Fibroblast of skin of right biceps (primary cell): ENCODE measurements at regions not wholly inside any gene's neighbourhood (a gene's known extent, or its start where the extent isn't known, plus 50 kb on each side); places are given as distances from the start of the nearest gene placed in this dataset.

Experiments
- DNase-seq: peaks from one replicate; pipeline ENCODE4 v3.0.0-alpha.2; 2013

DNA sequence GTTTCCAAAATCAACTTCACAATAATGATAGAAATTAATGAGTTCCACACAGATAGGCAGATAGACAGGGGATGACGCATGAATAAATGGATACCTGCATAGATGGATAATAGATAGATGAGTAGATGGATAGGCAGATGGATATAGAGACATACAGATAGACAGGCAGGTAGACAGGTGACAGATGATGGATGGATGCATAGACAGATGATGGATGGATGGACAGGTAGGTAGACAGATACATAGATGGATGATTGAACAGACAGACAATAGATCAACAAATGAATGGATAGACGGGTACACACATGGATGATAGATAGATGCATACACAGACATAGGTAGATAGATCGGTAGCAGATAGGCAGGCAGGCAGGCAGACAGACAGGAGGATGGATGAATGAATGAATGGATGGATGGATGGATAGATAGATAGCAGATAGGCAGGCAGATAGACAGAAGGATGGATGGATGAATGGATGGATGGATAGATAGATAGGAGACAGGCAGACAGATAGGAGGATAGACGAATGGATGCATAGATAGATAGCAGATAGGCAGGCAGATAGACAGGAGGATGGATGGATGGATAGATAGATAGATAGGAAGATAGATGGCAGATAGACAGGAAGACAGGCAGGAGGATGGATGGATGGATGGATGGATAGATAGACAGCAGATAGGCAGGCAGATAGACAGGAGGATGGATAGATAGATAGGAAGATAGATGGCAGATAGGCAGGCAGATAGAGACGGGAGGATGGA is 142.5 kb downstream of the RBFOX3 start:
- DNase-seq = no peak

DNA sequence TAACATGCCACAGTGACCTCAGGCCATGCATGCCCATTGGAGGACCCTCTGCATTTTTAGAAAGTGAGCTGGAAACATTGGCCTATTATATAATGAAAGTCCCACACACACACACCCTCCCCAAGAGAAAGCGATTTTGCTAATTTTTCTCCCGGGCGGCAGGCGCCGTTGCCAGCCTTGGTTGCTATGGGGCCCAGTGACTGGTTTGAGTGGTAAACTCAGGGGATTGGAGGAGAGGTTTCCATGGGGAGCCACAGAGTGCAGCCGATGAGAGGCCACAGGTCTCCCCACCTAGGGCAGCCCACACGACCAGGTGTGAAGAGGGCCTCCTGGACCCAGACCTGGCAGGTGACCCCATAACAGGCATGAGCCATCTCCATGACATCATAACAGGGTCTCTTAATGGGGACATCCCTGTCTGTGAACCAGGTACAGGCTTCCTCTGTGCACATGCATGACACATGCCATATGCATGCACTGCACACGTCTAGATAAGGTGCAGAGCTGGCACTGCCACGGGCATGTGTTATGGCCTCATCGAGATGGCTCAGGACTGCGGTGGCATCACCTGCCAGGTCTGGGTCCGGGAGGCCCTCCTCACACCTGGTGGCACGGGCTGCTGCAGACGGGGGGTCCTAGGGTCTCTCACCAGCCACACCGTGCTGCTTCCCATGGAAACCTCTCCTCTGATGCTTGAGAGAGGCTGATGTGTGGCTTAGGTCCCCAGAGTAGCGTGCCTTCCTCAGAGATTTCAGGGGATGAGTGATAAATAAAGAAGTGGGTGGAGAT is 144.1 kb downstream of the RBFOX3 start:
- DNase-seq = no peak

DNA sequence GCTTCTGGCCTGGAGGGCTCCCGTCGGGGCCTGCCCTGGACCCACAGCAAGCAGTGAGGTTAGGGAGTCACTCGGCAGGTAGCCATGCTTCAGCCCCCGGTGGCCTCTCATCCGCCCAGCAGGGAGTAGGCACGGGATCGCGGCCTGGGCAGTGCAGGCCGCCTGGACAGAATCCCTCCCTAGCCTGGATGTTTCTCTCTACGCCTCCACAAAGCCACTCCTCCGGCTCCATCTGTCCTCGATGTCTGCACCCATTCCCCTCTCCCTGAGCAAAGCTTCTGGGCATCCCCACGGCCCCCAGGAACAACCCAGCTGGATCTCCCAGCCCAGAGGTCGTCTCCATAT is 145.2 kb downstream of the RBFOX3 start:
- no peak for DNase-seq

DNA sequence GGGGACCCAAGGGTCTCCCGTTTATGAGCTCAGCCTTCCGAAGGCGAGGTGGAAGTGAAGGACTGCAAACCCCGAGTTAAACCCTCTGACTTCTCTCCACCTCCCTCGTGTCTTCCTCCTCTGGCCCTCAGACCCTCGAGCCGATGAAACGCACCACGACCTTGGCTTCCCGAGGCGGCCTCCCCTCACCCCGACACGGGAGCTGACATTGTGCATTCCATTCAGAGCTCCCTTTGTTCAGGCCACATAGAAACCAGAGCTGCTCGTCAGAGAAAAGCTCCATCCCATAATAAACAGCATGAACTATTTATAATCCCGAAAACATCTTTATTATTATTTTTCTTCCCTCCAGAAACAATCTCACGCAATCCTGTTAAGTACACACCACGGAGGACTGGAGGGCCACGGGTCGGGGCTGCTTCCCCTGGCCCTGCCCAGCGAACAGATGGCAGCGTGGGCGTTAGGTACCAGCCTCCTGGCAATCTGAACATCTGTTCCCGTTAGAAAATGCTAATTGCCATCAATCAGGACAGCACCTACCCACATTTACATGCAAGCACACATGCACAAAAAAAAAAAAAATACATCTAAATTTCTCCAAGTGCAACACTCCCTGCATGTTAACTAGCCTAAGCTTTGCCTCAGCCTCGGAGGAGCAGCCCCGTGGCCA is 145.7 kb downstream of the RBFOX3 start:
- no peak for DNase-seq

DNA sequence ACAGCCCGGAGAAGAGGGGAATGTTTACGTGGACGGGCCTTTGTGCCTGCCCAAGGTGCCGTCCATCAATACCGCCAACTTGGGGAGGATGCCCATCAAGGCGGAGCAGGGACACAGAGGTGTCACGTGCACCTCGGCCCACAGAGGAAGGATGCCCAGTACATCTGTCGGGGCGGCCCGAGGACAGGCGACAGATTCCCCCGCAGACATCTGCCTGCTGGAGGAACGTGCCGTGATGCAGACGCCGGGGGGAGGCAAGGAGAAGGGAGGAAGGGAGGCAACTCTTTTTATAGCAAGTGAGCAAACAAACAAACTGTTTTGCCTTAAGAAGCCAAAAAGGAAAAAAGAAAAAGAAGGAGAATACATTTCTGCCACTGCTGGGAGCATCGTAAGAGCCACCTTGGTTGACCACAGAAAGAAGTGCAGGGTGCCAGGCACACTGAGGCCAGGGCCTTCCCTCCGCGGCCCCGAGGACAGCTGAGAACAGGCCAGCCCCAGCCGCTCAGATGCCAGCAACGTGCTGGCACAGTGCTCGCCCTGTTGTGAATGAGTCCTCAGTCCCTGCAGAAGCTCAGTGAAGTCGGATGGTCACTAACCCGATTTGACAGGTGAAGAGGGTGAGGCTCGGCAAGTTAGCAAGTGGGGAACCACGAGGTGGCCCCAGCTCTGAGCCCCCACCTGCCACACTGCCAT is 146.4 kb downstream of the RBFOX3 start:
- no peak for DNase-seq

DNA sequence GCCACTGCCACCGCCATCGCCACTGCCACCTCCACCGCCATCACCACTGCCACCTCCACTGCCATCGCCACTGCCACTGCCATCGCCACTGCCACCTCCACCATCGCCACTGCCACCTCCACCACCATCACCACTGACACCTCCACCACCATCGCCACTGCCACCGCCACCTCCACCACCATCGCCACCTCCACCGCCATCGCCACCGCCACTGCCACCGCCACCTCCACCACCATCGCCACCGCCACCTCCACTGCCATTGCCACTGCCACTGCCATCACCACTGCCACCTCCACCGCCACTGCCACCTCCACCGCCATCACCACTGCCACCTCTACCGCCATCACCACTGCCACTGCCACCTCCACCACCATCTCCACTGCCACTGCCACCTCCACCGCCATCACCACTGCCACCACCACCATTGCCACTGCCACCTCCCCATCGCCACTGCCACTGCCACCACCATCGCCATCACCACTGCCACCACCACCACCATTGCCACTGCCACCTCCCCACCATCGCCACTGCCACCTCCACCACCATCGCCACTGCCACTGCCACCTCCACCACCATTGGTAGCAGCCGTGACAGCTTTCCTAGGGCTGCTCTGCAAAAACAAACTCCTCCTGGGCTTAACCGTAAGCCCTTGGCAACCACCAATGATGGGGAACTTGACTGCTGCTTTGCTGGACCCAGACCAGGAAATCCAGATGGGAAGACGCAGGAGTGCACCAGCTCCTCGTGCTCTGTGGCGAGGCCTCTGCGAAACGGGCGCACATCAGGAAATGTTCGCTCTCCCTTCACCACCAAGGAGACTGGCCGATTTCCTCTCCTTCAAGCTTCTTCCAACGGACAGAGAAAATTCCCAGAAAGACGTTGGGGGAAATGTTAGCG is 147.2 kb downstream of the RBFOX3 start:
- no peak for DNase-seq

DNA sequence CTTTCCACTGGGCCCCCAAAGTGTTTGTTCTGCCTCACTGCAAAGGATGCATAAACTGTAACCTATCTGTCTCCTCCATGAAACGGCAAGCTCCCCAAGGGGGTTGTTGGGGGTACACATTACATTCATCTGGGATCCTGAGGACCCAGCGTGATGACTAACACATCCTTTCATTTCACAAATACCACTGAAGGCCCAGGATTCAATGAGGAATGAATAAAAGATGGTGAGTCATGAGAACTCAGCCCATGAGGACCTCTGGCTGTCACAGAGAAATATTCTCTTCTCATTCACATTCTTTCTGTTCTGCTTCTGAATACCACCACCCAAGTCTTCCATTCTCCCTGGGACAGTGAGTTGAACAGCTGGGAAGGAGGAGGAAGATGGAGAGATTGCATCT is 149.8 kb downstream of the RBFOX3 start:
- peak; percentile 88 for DNase-seq

DNA sequence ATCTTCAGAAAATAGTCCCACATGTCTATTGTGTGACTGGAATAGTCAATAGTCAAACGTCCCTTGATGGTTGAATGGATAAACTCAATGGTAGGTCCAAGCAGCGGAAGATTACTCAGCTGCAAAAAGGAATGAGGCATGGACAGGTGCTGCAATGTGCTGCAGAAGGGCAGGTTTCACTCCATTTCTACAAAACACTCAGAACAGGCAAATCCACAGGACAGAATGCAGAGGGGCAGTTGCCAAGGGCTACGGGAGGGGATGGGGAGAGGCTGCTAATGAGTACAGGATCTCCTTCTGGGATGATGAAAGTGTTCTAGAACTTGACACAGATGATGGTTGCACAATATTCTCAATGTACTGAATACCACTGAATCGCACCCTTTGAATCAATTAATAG is 151.0 kb downstream of the RBFOX3 start:
- DNase-seq = no peak

DNA sequence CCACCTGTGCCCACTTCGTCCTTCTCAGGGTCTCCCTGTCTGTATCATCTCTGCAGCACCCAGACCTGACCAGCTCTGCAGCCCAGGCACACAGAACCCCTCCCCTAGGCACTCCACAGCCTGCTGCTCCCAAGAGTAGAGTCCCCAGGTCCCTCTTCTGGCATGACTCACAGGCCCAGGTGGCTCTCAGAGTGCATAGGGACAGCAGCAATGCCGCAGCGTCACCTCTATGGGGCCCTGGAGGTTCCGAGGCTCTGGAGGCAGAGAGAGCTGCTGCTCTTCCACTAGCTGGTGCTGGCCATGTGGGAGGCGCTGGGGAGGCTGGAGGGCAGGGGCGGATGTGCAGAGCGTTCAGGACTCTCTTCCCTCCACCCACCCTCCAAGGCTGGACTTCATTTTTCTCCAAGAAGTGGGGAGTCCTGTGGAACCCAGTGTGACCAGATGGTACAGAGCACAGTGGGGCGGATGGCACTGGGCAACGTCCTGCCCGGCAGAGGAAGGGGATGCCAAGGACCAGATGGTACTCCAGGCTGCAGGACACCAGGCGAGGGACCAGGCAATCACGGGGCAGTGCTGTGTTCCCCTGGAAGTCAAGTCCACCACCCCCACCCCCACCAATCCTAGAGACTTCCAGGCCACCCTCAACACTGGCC is 151.7 kb downstream of the RBFOX3 start:
- DNase-seq = no peak

DNA sequence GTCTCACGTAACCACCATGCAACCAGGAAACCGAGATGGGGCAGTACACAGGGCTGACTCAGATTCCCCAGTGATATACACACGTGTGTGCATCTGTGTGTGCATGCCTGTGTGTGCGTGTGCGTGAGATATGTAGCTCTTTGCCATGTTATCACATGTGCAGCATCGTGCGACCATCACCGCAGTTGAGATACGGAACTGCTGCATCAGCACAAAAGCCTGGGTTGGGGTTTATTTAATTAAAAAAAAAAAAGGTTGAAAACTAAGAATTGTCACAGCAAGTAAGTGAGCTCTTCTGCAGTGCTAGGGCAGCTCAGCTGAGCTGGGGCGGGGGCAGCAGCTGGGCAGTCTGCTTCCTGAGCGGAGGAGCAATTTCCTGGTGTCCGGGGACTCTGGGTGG is 152.5 kb downstream of the RBFOX3 start:
- DNase-seq = no peak

DNA sequence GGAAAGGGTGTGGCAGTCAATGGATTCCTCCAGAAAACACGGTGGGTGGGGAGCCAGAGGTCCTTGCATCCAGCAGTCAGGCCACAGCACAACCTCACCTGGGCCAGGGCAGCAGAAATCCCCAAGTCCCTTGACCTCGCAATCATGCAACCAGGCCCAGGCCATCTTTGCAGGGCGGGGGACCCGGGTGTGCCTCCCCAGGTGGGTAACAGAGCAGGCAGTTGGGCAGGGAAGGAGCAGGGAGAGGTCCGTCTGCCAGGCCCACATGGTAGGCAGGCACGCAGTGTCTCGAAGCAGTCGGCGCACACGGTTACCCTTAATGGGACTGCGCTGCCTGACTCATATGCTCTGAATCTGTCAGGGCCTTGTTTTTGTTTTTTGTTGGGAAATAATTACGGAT is 153.0 kb downstream of the RBFOX3 start:
- DNase-seq = no peak

DNA sequence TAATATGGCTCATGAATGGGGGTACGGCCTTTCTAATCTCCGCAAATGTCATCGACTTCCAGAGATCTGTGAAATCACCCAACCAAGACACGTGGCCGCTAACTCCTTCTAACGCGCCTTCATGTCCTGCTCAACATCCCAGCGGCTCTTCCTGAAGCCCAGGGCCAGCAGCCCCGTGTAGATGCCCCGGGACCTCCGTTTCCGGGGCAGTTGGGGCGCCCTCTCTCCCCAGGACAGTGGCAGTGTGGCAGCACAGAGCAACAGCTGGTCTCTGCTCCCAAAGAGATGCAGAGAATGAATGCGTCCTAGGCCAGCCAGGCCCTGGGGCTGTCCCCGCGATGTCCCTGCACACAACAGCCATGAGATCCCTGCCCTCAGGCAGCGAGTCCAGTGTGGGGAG is 153.5 kb downstream of the RBFOX3 start:
- no peak for DNase-seq

DNA sequence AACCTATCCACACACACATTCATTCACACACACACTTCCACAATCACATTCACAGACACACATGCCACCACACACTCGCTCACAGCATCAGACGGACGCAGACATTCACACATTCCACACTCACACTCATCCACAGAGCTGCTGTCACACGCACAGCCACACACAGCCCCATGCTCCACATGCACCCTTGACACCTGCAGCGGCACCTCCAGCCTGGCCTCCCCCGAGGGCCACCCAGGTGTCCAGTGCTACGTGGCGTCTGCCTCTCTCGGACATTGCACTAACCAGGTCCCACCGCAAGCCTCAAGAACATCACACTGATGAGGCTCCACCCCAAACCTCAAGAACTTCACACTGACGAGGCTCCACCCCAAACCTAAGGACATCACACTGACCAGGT is 155.2 kb downstream of the RBFOX3 start:
- no peak for DNase-seq

DNA sequence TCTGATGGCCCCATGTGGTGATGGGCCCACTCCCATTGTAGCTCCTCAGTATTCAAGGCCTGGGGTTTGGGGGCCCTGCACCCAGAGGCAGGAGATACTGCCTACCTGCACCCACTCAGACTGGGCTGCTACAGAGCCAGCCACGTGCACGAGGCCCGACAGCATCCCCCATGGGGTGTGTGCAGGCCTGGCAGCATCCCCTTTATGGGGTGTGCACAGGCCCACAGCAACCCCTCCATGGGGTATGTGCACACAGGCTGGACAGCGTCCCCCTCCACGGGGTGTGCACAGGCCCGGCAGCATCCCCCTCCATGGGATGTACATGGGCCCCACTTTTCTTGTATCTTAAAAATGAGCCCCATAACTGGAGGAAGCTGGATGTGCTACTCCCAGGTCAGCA is 156.0 kb downstream of the RBFOX3 start:
- DNase-seq = no peak

DNA sequence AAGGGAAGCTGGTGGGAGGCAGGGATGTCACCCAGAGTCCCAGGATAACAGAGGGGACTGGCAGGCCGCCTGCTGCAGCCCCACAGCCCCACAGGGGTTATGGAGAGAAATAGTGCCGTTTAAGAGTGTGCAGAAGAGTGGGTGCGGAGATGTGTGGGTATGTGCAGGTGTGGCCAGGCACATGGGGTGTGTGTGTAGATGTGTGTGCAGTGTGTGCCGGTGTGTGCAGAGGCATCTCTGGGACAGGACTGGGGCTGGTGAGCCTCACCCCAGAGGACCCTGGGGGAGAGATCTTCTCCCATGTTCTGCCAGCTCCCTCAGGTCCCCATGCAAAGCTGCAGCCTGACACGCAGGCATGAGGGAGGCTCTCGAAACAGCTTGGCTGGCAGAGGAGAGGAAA is 157.4 kb downstream of the RBFOX3 start:
- DNase-seq = no peak

DNA sequence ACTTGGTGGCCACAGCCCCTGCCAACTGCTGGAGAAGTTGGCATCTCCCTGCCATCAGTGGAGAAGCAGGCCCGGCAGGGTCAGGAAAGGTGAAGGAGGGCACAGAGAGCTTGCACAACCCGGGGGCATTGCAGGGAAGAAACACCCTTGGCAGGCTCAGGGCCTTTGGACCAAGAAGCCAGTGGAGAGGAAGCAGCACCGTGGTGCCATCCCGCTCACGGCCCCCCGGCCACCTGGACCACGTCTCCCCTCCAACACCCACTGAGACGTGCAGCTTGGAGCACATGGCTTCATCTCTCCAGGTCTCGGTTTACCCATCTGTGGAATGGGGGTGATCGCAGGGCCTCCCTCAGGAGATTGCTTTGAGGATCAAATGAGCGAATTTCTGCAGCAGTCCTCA is 158.1 kb downstream of the RBFOX3 start:
- no peak for DNase-seq

DNA sequence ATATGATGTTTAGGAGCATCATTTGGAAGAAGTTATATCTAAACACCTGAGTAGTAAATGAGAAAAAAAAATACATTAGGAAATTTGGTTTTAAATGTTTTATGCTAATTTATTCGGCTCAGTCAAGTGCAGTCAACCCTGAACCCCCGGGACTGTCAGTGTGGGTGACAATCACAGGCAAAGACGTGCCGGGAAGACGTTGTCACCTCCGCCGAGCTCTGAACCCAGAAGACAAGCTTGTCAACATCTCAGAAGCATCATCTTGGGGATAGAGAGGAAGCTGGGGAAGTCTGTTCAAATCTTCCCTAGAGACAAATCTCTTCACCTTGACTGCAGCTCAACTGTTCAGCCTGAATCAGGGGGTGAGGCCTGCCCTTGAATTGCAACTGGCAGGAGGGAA is 159.7 kb downstream of the RBFOX3 start:
- DNase-seq = no peak

DNA sequence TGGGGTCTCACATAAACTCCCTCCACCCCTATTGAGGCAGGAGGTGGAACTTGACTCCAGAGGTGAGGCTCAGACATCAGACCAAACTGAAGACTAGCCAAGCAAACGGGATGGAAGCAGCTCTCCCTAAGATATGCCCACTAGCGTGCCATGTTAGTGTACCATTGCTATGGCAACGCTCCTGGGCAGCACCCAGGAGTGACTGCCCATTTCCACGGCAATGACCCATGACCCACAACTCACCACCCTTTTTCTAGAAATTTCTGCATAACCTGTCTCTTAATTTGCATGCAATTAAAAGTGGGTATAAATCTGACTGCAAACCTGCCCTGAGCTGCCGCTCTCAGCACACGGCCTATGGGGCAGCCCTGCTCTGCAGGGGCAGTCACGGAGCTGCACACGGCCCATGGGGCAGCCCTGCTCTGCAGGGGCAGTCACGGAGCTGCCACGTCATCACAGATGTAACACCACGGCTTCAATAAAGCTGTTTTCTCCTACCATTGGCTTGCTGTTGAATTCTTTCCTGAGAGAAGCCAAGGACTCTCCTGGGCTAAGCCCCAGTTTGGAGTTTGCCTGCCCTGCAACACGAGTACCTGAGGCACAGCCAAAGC is 164.3 kb downstream of the RBFOX3 start:
- no peak for DNase-seq

DNA sequence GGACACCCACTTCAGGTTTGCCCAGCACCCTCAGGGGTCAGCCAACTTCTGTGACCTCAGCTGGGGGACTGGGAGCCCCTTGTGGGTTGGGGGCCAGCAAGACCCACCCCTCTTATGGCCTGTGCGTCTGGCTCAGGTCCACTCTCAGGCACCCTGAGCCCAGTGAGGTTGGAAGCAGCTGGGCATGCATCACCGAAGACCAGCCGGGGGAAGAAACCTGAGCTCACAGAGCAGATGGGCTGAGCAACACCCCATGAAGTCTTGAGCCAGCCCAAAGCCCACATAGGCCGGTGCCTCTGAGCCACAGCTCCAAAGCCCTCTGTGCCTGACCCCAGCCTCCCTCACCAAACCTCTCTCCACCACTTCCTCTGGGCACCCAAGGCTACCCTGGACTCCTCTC is 166.7 kb downstream of the RBFOX3 start:
- DNase-seq = no peak

DNA sequence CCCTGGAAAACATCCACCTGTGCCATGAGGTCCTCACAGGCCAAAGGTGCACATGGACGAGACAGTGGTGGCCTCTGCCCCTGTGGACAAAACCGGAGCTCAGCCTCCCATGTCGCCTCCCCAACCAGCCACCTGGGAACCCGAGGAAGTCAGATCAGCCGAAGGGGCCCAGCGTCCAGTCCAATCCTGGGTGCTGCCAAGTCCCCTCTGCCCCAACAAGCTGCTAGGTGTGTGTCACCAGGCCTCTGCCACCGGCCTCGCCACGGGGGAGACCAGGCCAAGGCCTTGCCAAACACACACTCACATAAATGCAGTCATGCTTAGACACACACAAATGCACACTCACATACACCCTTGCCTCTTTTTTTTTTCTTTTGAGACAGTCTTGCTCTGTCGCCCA is 167.8 kb downstream of the RBFOX3 start:
- no peak for DNase-seq

DNA sequence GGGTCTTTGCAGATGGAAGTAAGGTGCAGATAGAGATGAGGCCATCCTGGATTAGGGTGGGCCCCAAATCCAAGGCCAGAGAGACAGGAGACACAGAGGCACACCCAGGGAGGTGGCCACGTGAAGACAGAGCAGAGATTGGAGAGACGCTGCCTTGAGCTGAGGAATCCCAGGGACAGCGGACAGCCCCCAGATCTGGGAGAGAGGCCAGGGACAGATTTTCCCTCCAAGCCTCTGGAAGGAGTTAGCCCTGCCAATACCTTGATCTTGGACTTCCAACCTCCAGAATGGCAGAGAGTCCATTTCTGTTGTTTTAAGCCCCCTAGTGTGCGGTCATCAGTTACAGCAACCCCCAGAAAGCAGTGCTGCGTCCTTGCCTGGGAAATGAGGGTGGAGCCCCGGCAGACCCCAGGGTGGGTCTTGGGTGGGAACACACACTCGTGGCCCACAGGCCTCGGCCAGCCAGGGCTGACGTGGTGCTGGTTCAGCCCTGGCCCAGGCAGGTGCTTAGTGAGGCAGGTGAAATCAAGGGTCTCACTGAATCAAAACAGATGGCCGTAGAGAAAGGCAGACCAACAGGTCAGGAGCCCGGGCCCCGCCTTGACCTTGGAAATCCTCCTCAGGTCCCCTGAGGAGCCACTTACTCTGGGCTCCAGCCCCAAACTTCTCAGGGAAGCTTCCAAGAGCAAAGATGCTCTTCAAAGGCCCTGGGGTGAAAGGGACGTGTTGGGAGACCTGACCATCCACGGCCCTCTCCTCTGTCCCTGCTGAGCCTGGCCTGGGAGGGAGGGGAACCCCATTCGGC is 169.3 kb downstream of the RBFOX3 start:
- DNase-seq = no peak
